Esophagus muscularis mucosa (tissue), 4 donors: ENCODE measurements at regions not wholly inside any gene's neighbourhood (a gene's known extent, or its start where the extent isn't known, plus 50 kb on each side); places are given as distances from the start of the nearest gene placed in this dataset.

Source experiments
- CTCF ChIP-seq, 3 experiments: fragments of 200-600 bp in 2 of 3; fragments of 450-650 bp in 1 of 3; sonication (generic) in 2 of 3; IDR thresholded peaks; one replicate each; pipeline ENCODE4 v1.5.1; 2017 to 2019; ENCODE audit warnings: antibody characterized with exemption in 3 of 3, mild to moderate bottlenecking in 2 of 3, moderate library complexity in 1 of 3
- EP300 ChIP-seq: sonication (generic); formaldehyde crosslinking; IDR thresholded peaks from one replicate; pipeline ENCODE4 v1.6.1; 2017; ENCODE audit warnings: antibody characterized with exemption
- POLR2A ChIP-seq: fragments of 450-650 bp; IDR thresholded peaks from one replicate; pipeline ENCODE4 v1.6.1; 2017; ENCODE audit warnings: antibody characterized with exemption, moderate library complexity, mild to moderate bottlenecking, low read depth
- POLR2AphosphoS5 ChIP-seq, 2 donors: sonication (generic); formaldehyde crosslinking; IDR thresholded peaks; one replicate each; pipeline ENCODE4 v1.6.1; 2017; ENCODE audit warnings: antibody characterized with exemption in 2 of 2

- TF ChIP-seq CTCF (IDR thresholded peaks at IDR 0.05) (no peak), POLR2AphosphoS5 (IDR thresholded peaks at IDR 0.05) (no peak), EP300 (no peak), POLR2A (no peak)
Measured at GRCh38 chr21:14824126-14824525, 240.7 kb downstream of the NRIP1 start.
